HCT116 (cell line): ENCODE measurements at regions not wholly inside any gene's neighbourhood (a gene's known extent, or its start where the extent isn't known, plus 50 kb on each side); places are given as distances from the start of the nearest gene placed in this dataset.

Experiments
- CEBPB ChIP-seq: IDR thresholded peaks from 2 replicates; pipeline ENCODE4 v1.6.1; 2012; ENCODE audit warnings: low read depth
- EGR1 ChIP-seq: IDR thresholded peaks from 2 replicates; pipeline ENCODE4 v1.6.1; 2012; ENCODE audit warnings: low read depth
- POLR2A ChIP-seq: IDR thresholded peaks from 2 replicates; pipeline ENCODE4 v1.7.0; 2011; ENCODE audit warnings: borderline replicate concordance; ENCODE audit not compliant: insufficient read depth, insufficient read length; ENCODE audit errors: extremely low read depth
- POLR2AphosphoS5 ChIP-seq: IDR thresholded peaks from 2 replicates; pipeline ENCODE4 v1.6.1; 2011; ENCODE audit warnings: mild to moderate bottlenecking, low read depth, low read length, moderate library complexity
- RAD21 ChIP-seq: IDR thresholded peaks from 2 replicates; pipeline ENCODE4 v1.6.1; 2012; ENCODE audit warnings: low read depth, mild to moderate bottlenecking
- SP1 ChIP-seq: IDR thresholded peaks from 2 replicates; pipeline ENCODE4 v1.6.1; 2012; ENCODE audit warnings: low read depth
- YY1 ChIP-seq: IDR thresholded peaks from 2 replicates; pipeline ENCODE4 v1.6.1; 2011; ENCODE audit warnings: low read length, low read depth, moderate library complexity, mild to moderate bottlenecking; ENCODE audit not compliant: insufficient replicate concordance; ENCODE audit errors: extremely low read depth
- TF ChIP-seq, protein P1 (sequence below): IDR thresholded peaks from 2 replicates; pipeline ENCODE4 v1.6.1; 2011; ENCODE audit warnings: mild to moderate bottlenecking, low read length, moderate library complexity; ENCODE audit not compliant: insufficient replicate concordance; ENCODE audit errors: extremely low read depth
- TF ChIP-seq, protein P2 (sequence below), 3 experiments: fragments of 200-600 bp in 1 of 3; sonication (generic) in 1 of 3; IDR thresholded peaks in 2 of 3; conservative IDR thresholded peaks in 1 of 3; 2 replicates each; pipeline ENCODE4 v1.5.1; 2012 to 2017; ENCODE audit warnings: low read depth in 2 of 3, low read length in 2 of 3, antibody characterized with exemption in 1 of 3, borderline replicate concordance in 1 of 3, control low read depth in 1 of 3, mild to moderate bottlenecking in 1 of 3, mixed read lengths in 1 of 3, mixed run types in 1 of 3, moderate library complexity in 1 of 3; ENCODE audit not compliant: insufficient read depth in 1 of 3

DNA sequence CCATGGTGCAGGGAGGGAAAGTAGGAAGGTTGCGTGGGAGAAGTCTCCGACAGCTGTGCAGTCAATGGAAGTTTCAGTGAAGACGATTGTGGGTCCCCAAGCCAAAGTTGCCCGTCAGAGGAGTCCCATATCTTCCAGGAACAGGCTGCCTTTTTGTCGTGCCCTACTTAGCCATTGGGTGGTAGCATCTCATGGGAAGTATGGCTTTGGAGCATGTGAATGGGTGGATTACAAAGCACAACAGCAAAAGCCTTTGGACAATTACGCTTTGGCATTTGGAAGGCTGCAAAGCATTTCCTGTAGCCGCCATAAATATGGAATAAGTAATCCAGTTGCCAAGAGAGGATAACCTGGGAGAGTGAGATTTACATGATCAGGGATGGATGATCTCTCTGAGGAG is 300.7 kb upstream of the BOD1L1 start:
- no peak for TF ChIP-seq RAD21
- no peak for TF ChIP-seq CEBPB
- TF ChIP-seq, protein P1, sequence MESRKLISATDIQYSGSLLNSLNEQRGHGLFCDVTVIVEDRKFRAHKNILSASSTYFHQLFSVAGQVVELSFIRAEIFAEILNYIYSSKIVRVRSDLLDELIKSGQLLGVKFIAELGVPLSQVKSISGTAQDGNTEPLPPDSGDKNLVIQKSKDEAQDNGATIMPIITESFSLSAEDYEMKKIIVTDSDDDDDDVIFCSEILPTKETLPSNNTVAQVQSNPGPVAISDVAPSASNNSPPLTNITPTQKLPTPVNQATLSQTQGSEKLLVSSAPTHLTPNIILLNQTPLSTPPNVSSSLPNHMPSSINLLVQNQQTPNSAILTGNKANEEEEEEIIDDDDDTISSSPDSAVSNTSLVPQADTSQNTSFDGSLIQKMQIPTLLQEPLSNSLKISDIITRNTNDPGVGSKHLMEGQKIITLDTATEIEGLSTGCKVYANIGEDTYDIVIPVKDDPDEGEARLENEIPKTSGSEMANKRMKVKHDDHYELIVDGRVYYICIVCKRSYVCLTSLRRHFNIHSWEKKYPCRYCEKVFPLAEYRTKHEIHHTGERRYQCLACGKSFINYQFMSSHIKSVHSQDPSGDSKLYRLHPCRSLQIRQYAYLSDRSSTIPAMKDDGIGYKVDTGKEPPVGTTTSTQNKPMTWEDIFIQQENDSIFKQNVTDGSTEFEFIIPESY: no peak
- TF ChIP-seq, protein P2, sequence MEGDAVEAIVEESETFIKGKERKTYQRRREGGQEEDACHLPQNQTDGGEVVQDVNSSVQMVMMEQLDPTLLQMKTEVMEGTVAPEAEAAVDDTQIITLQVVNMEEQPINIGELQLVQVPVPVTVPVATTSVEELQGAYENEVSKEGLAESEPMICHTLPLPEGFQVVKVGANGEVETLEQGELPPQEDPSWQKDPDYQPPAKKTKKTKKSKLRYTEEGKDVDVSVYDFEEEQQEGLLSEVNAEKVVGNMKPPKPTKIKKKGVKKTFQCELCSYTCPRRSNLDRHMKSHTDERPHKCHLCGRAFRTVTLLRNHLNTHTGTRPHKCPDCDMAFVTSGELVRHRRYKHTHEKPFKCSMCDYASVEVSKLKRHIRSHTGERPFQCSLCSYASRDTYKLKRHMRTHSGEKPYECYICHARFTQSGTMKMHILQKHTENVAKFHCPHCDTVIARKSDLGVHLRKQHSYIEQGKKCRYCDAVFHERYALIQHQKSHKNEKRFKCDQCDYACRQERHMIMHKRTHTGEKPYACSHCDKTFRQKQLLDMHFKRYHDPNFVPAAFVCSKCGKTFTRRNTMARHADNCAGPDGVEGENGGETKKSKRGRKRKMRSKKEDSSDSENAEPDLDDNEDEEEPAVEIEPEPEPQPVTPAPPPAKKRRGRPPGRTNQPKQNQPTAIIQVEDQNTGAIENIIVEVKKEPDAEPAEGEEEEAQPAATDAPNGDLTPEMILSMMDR (IDR thresholded peaks at IDR 0.05 in 2 of 3, conservative IDR thresholded peaks at IDR 0.05 in 1 of 3; ENCODE audit: borderline replicate concordance in 1 of 3, insufficient read depth in 1 of 3, low read depth in 2 of 3, low read length in 2 of 3): no peak
- TF ChIP-seq POLR2A: no peak
- no peak for TF ChIP-seq SP1
- no peak for TF ChIP-seq POLR2AphosphoS5
- TF ChIP-seq YY1: no peak
- TF ChIP-seq EGR1: no peak
